ENCODE measurements at regions not wholly inside any gene's neighbourhood (a gene's known extent, or its start where the extent isn't known, plus 50 kb on each side); places are given as distances from the start of the nearest gene placed in this dataset.
"Not testable (repeated sequence)": the region's sequence is repeated elsewhere in the genome, so short reads cannot be mapped to it uniquely, and the experiment has no call there.

- Histone ChIP-seq H3K4me3 (ENCODE audit: insufficient read length, low read depth) (no peak overlapping the region), H3K4me1 (ENCODE audit: insufficient read depth, insufficient read length) (no peaks in the 10 kb centered on the region), H3K9me3 (ENCODE audit: insufficient read depth, low read length) (no peaks in the 10 kb centered on the region), H3K9ac (ENCODE audit: insufficient read length, low read depth) (no peak overlapping the region), H3K36me3 (ENCODE audit: insufficient read depth, insufficient read length, low read length) (no peaks in the 10 kb centered on the region), H3K27me3 (ENCODE audit: insufficient read depth, insufficient read length) (peaks cover 49% of the 10 kb centered on the region)
- TF ChIP-seq SUZ12 (IDR thresholded peaks at IDR 0.05; ENCODE audit: extremely low read depth, insufficient read depth, insufficient read length) (no peak), ZNF274 (IDR thresholded peaks at IDR 0.05; ENCODE audit: low read depth, low read length) (no peak), YY1 (IDR thresholded peaks at IDR 0.05; ENCODE audit: insufficient read depth, insufficient read length) (no peak)
- no peak for DNase-seq (ENCODE audit: low read depth, low spot score)
Observed at GRCh38 chr14:105987563-105987962, 461.2 kb downstream of the TMEM121 start.

- H3K4me3 ChIP-seq (ENCODE audit: insufficient read length, low read depth), result no peak overlapping the region
- H3K9ac ChIP-seq (ENCODE audit: insufficient read length, low read depth), result no peak overlapping the region
- peaks cover 46% of the 10 kb centered on the region for H3K27me3 ChIP-seq (ENCODE audit: insufficient read depth, insufficient read length)
- H3K9me3 ChIP-seq (ENCODE audit: insufficient read depth, low read length), result no peaks in the 10 kb centered on the region
- no peaks in the 10 kb centered on the region for H3K36me3 ChIP-seq (ENCODE audit: insufficient read depth, insufficient read length, low read length)
- TF ChIP-seq ZNF274 (IDR thresholded peaks at IDR 0.05; ENCODE audit: low read depth, low read length), result no peak
- no peak for TF ChIP-seq YY1 (IDR thresholded peaks at IDR 0.05; ENCODE audit: insufficient read depth, insufficient read length)
- TF ChIP-seq SUZ12 (IDR thresholded peaks at IDR 0.05; ENCODE audit: extremely low read depth, insufficient read depth, insufficient read length), result no peak
- no peaks in the 10 kb centered on the region for H3K4me1 ChIP-seq (ENCODE audit: insufficient read depth, insufficient read length)
- no peak for DNase-seq (ENCODE audit: low read depth, low spot score)
Observed at GRCh38 chr14:105989566-105990302, 463.4 kb downstream of the TMEM121 start.

DNA sequence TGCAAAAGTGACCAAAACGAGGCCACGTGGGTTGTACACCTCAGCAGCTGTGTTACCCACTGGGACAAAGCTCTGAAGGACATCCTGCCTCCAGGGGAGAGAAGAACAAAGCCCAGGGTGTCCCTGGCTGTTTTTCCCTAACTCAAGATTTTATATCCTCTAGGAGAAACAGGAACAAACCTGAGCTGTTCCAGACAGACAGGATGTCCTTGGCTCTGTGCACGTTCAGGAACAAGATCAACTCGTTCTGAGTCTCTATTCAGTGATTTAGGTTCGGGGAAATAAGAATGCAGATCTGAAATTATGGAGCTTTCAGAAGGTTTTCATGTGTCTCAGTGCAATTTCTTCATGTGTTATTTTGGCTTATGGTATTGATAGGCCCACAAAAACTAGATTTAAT, 465.3 kb downstream of the TMEM121 start:
- H3K4me1 ChIP-seq (ENCODE audit: insufficient read depth, insufficient read length); DNase-seq (ENCODE audit: low read depth, low spot score); H3K36me3 ChIP-seq (ENCODE audit: insufficient read depth, insufficient read length, low read length); H3K4me3 ChIP-seq (ENCODE audit: insufficient read length, low read depth); H3K9ac ChIP-seq (ENCODE audit: insufficient read length, low read depth); H3K9me3 ChIP-seq (ENCODE audit: insufficient read depth, low read length): not testable (repeated sequence)
- peaks cover 41% of the 10 kb centered on the region for H3K27me3 ChIP-seq (ENCODE audit: insufficient read depth, insufficient read length)

- H3K4me1 ChIP-seq (ENCODE audit: insufficient read depth, insufficient read length), result no peaks in the 10 kb centered on the region
Observed at GRCh38 chr14:105993814-105994213, 467.4 kb downstream of the TMEM121 start.

GRCh38 chr14:105995011-105995710, 468.8 kb downstream of the TMEM121 start:
- Histone ChIP-seq H3K27me3 (ENCODE audit: insufficient read depth, insufficient read length) (peaks cover 21% of the 10 kb centered on the region), H3K9me3 (ENCODE audit: insufficient read depth, low read length) (peaks cover 20% of the 10 kb centered on the region; the same call in 1 of the 2 replicates)
- DNase-seq (ENCODE audit: low read depth, low spot score); H3K9ac ChIP-seq (ENCODE audit: insufficient read length, low read depth); H3K4me1 ChIP-seq (ENCODE audit: insufficient read depth, insufficient read length); H3K4me3 ChIP-seq (ENCODE audit: insufficient read length, low read depth); H3K36me3 ChIP-seq (ENCODE audit: insufficient read depth, insufficient read length, low read length): not testable (repeated sequence)

More at GRCh38 chr14:105993814-105994213, 467.4 kb downstream of the TMEM121 start:
- Histone ChIP-seq H3K9me3 (ENCODE audit: insufficient read depth, low read length) (peaks cover 6% of the 10 kb centered on the region; the same call in 1 of the 2 replicates), H3K27me3 (ENCODE audit: insufficient read depth, insufficient read length) (peaks cover 26% of the 10 kb centered on the region), H3K9ac (ENCODE audit: insufficient read length, low read depth) (no peak overlapping the region), H3K36me3 (ENCODE audit: insufficient read depth, insufficient read length, low read length) (no peaks in the 10 kb centered on the region), H3K4me3 (ENCODE audit: insufficient read length, low read depth) (no peak overlapping the region)
- TF ChIP-seq ZNF274 (IDR thresholded peaks at IDR 0.05; ENCODE audit: low read depth, low read length) (no peak), SUZ12 (IDR thresholded peaks at IDR 0.05; ENCODE audit: extremely low read depth, insufficient read depth, insufficient read length) (no peak), YY1 (IDR thresholded peaks at IDR 0.05; ENCODE audit: insufficient read depth, insufficient read length) (no peak)
- no peak for DNase-seq (ENCODE audit: low read depth, low spot score)

- H3K9ac ChIP-seq (ENCODE audit: insufficient read length, low read depth); DNase-seq (ENCODE audit: low read depth, low spot score); H3K4me3 ChIP-seq (ENCODE audit: insufficient read length, low read depth); H3K36me3 ChIP-seq (ENCODE audit: insufficient read depth, insufficient read length, low read length); H3K4me1 ChIP-seq (ENCODE audit: insufficient read depth, insufficient read length); H3K27me3 ChIP-seq (ENCODE audit: insufficient read depth, insufficient read length): not testable (repeated sequence)
- peaks cover 29% of the 10 kb centered on the region; the same call in 1 of the 2 replicates for H3K9me3 ChIP-seq (ENCODE audit: insufficient read depth, low read length)
Observed at GRCh38 chr14:105998597-105998996, 472.2 kb downstream of the TMEM121 start.

DNA sequence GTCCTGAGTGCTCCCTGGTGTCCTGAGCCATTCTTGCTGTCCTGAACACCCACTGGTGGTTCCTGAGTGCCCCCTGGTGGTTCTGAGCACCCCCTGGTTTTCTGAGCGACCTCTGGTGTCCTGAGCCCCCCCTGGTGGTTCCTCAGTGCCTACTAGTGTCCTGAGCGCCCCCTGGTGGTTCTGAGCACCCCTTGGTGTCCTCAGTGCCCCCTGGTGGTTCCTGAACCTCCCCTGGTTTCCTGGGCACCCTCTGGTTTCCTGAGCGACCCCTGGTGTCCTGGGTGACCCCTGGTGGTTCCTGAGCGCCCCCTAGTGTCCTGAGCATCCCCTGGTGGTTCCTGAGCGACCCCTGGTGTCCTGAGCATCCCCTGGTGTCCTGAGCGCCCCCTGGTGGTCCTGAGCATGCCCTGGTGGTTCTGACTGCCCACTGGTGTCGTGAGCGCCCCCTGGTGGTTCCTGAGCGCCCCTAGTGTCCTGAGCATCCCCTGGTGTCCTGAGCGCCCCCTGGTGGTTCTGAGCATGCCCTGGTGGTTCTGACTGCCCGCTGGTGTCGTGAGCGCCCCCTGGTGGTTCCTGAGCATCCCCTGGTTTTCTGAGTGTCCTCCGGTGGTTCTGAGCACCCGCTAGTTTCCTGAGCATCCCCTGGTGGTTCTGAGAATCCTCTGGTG, 473.1 kb downstream of the TMEM121 start:
- no peak overlapping the region for H3K9ac ChIP-seq (ENCODE audit: insufficient read length, low read depth)
- no peak for TF ChIP-seq ZNF274 (IDR thresholded peaks at IDR 0.05; ENCODE audit: low read depth, low read length)
- no peak for TF ChIP-seq YY1 (IDR thresholded peaks at IDR 0.05; ENCODE audit: insufficient read depth, insufficient read length)
- no peak for TF ChIP-seq SUZ12 (IDR thresholded peaks at IDR 0.05; ENCODE audit: extremely low read depth, insufficient read depth, insufficient read length)
- H3K4me3 ChIP-seq (ENCODE audit: insufficient read length, low read depth), result no peak overlapping the region
- H3K9me3 ChIP-seq (ENCODE audit: insufficient read depth, low read length), result peaks cover 29% of the 10 kb centered on the region; the same call in 1 of the 2 replicates
- no peaks in the 10 kb centered on the region for H3K4me1 ChIP-seq (ENCODE audit: insufficient read depth, insufficient read length)
- no peaks in the 10 kb centered on the region for H3K27me3 ChIP-seq (ENCODE audit: insufficient read depth, insufficient read length)
- no peaks in the 10 kb centered on the region for H3K36me3 ChIP-seq (ENCODE audit: insufficient read depth, insufficient read length, low read length)
- peak; percentile 20 for DNase-seq (ENCODE audit: low read depth, low spot score)

GRCh38 chr14:106000029-106000511, 473.7 kb downstream of the TMEM121 start:
- H3K27me3 ChIP-seq (ENCODE audit: insufficient read depth, insufficient read length); H3K9ac ChIP-seq (ENCODE audit: insufficient read length, low read depth); H3K4me1 ChIP-seq (ENCODE audit: insufficient read depth, insufficient read length); H3K36me3 ChIP-seq (ENCODE audit: insufficient read depth, insufficient read length, low read length); H3K4me3 ChIP-seq (ENCODE audit: insufficient read length, low read depth); DNase-seq (ENCODE audit: low read depth, low spot score): not testable (repeated sequence)
- H3K9me3 ChIP-seq (ENCODE audit: insufficient read depth, low read length), result peaks cover 29% of the 10 kb centered on the region; the same call in 1 of the 2 replicates

- peaks cover 29% of the 10 kb centered on the region; the same call in 1 of the 2 replicates for H3K9me3 ChIP-seq (ENCODE audit: insufficient read depth, low read length)
- not testable (repeated sequence) for H3K36me3 ChIP-seq (ENCODE audit: insufficient read depth, insufficient read length, low read length); H3K9ac ChIP-seq (ENCODE audit: insufficient read length, low read depth); H3K4me3 ChIP-seq (ENCODE audit: insufficient read length, low read depth); DNase-seq (ENCODE audit: low read depth, low spot score); H3K4me1 ChIP-seq (ENCODE audit: insufficient read depth, insufficient read length); H3K27me3 ChIP-seq (ENCODE audit: insufficient read depth, insufficient read length)
Observed at GRCh38 chr14:106001277-106001676, 474.9 kb downstream of the TMEM121 start.

All from NT2/D1 (cell line).